ENCODE measurements at regions not wholly inside any gene's neighbourhood (a gene's known extent, or its start where the extent isn't known, plus 50 kb on each side); places are given as distances from the start of the nearest gene placed in this dataset.
"Not testable (repeated sequence)": the region's sequence is repeated elsewhere in the genome, so short reads cannot be mapped to it uniquely, and the experiment has no call there.

DNA sequence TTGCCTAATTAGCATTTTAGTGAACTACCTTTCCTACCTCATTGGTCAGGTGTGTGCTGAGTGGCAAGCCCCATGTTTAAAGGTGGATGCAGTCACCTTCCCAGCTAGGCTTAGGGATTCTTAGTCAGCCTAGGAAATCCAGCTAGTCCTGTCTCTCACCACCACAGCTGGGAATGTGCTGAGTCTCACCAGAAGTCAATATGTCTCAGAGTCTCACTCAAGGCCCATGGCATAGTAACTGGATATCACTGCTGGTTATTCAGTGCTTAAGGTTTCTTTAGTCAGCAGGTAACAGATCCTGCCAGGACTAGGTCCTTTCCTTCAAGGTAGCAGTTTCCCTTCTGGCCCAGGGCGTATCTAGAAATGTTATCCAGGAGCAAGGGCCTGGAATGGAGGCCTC, 136.5 kb downstream of the COX18 start:
- H3K4me1 ChIP-seq = no peaks in the 10 kb centered on the region
- H3K36me3 ChIP-seq = no peaks in the 10 kb centered on the region
- H3K9me3 ChIP-seq = no peaks in the 10 kb centered on the region
- H3K27me3 ChIP-seq = no peaks in the 10 kb centered on the region
- WGBS, 5 donors = 57 to 100% (median 90%) methylated on average over 1 of the region's 1 CpG
- no peak for DNase-seq
- H3K4me3 ChIP-seq = no peak overlapping the region
- no peak overlapping the region for H3K27ac ChIP-seq
- no peak for TF ChIP-seq EP300 (IDR thresholded peaks at IDR 0.05)
- TF ChIP-seq POLR2A (IDR thresholded peaks at IDR 0.05) = no peak
- intact Hi-C loops (cut with DNase I; ENCODE audit: low total_unique reads) = no loop called here

DNA sequence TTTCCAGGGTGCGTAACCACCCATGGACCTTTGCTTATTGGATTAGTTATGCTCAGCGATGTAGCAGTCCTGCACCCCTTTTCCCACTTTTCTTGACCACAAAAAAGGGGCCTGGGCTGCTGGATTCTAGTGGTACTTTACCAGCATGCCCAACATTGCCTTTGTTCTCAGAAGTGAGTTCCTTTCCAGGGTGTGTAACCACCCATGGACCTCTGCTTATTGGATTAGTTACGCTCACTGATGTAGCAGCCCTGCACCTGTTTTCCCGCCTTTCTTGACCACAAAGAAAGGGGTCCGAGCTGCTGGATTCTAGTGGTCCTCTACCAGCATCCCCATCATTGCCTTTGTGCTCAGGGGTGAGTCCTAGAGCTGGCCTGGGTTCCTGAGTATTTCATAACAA, 138.2 kb downstream of the COX18 start:
- intact Hi-C loops (cut with DNase I; ENCODE audit: low total_unique reads) = no loop called here
- H3K27me3 ChIP-seq = no peaks in the 10 kb centered on the region
- no peaks in the 10 kb centered on the region for H3K4me1 ChIP-seq
- DNase-seq = no peak
- TF ChIP-seq POLR2AphosphoS5 (IDR thresholded peaks at IDR 0.05) = no peak
- TF ChIP-seq, protein P1, sequence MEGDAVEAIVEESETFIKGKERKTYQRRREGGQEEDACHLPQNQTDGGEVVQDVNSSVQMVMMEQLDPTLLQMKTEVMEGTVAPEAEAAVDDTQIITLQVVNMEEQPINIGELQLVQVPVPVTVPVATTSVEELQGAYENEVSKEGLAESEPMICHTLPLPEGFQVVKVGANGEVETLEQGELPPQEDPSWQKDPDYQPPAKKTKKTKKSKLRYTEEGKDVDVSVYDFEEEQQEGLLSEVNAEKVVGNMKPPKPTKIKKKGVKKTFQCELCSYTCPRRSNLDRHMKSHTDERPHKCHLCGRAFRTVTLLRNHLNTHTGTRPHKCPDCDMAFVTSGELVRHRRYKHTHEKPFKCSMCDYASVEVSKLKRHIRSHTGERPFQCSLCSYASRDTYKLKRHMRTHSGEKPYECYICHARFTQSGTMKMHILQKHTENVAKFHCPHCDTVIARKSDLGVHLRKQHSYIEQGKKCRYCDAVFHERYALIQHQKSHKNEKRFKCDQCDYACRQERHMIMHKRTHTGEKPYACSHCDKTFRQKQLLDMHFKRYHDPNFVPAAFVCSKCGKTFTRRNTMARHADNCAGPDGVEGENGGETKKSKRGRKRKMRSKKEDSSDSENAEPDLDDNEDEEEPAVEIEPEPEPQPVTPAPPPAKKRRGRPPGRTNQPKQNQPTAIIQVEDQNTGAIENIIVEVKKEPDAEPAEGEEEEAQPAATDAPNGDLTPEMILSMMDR (IDR thresholded peaks at IDR 0.05) = no peak
- no peak for TF ChIP-seq EP300 (IDR thresholded peaks at IDR 0.05)
- TF ChIP-seq POLR2A (IDR thresholded peaks at IDR 0.05) = no peak
- H3K4me3 ChIP-seq = no peak overlapping the region
- H3K9me3 ChIP-seq = no peaks in the 10 kb centered on the region
- WGBS, 5 donors = 77 to 92% (median 88%) methylated on average over 5 of the region's 5 CpGs
- no peak overlapping the region for H3K27ac ChIP-seq
- H3K36me3 ChIP-seq = no peaks in the 10 kb centered on the region

DNA sequence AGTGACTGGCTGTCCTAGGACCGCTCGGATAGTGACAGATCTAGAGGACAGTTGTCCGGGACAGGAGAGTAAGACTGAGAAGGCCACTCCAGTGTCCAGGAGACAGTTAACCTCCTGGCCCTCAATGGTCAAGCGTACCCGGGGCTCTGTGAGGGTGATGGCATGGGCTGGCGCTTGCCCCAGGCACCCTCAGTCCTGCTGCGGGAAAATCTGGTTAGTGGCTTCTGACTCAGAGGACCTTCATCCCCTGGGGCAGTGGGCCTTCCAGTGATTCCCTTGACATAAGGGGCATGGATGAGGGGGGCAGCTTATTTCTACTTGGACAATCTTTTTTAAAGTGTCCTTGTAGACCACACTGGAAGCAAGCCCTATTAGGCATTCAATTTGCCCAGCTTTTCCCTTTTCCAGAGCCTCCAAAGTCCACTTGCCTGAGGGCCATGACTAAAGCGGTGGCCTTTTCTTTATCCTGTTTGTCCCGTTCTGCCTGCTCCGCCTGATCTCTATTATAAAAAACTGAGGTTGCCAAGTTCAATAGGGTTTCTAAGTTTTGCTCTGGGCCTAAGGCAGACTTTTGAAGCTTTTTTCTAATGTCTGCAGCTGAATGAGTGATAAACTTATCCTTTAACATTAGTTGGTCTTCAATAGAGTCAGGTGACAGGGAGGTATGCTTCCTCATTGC, 139.8 kb downstream of the COX18 start:
- peak in 1 of 2 donors; percentile 26 for DNase-seq
- H3K4me3 ChIP-seq; intact Hi-C loops (cut with DNase I; ENCODE audit: low total_unique reads); H3K4me1 ChIP-seq; H3K27ac ChIP-seq; H3K36me3 ChIP-seq; H3K27me3 ChIP-seq; H3K9me3 ChIP-seq: not testable (repeated sequence)
- 84 to 90% (median 87%) methylated on average over 8 to 10 of the region's 10 CpGs for WGBS, 5 donors

DNA sequence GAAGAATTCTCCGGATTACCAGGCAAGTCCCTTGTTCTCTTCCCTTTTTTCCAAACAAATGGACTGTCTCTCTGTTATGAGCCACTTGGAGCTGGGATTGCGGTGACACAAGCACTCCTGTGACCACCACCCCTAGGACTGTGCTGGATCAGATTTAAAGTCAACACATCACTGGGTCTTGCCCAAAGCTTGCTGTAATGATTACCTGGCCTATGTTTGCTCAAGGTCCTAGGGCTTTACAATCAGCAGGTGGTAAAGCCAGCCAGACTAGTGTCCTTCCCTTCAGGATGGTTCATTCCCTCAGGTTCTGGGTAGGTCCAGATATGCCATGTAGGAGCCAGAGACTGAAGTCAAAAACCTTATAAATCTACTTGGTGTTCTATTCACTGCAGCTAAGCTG, 144.7 kb downstream of the COX18 start:
- no peak overlapping the region for H3K4me3 ChIP-seq
- intact Hi-C loops (cut with DNase I; ENCODE audit: low total_unique reads) = no loop called here
- DNase-seq = peak in 1 of 2 donors; percentile 48
- no peaks in the 10 kb centered on the region for H3K4me1 ChIP-seq
- WGBS, 5 donors = 55 to 78% (median 71%) methylated on average over 2 of the region's 2 CpGs
- H3K27ac ChIP-seq = no peak overlapping the region
- no peaks in the 10 kb centered on the region for H3K27me3 ChIP-seq
- no peak for TF ChIP-seq EP300 (IDR thresholded peaks at IDR 0.05)
- TF ChIP-seq, protein P1 (IDR thresholded peaks at IDR 0.05) = no peak
- TF ChIP-seq POLR2AphosphoS5 (IDR thresholded peaks at IDR 0.05) = no peak
- no peak for TF ChIP-seq POLR2A (IDR thresholded peaks at IDR 0.05)
- H3K9me3 ChIP-seq = peaks cover 0 to 8% (median 3%) of the 10 kb centered on the region in 4 donors
- H3K36me3 ChIP-seq = no peaks in the 10 kb centered on the region

DNA sequence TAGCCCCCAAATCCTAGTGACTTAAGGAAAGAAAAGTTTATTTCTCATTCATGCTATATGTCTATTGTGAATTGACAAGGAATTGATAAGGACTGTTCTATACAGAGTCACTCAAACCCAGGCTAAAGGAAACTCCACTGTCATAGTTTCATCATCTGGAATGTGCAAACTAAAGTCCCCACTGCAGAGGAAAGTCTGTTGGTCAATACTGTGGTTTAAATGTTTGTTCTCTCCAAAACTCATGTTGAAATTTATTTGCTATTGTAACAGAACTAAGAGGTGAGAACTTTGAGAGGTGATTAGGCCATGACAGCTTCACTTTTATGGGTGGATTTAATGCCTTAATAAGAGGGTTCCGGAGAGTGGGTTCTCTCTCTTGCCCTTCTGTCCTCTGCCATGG, 149.6 kb downstream of the COX18 start:
- Histone ChIP-seq H3K4me1 (peaks cover 0 to under 1% (median 0%) of the 10 kb centered on the region in 4 donors), H3K27me3 (no peaks in the 10 kb centered on the region), H3K9me3 (peaks cover 0 to 5% (median 2%) of the 10 kb centered on the region in 4 donors), H3K36me3 (no peaks in the 10 kb centered on the region), H3K4me3 (no peak overlapping the region), H3K27ac (no peak overlapping the region)
- intact Hi-C loops (cut with DNase I; ENCODE audit: low total_unique reads) = no loop called here
- no peak for DNase-seq
- WGBS, 5 donors = 91 to 97% (median 95%) methylated on average over 1 of the region's 1 CpG
- TF ChIP-seq EP300 (IDR thresholded peaks at IDR 0.05) = no peak
- no peak for TF ChIP-seq POLR2A (IDR thresholded peaks at IDR 0.05)
- TF ChIP-seq, protein P1 (IDR thresholded peaks at IDR 0.05) = no peak
- TF ChIP-seq POLR2AphosphoS5 (IDR thresholded peaks at IDR 0.05) = no peak

Measured in stomach (tissue), 8 donors.